A549 (cell line): ENCODE measurements at regions not wholly inside any gene's neighbourhood (a gene's known extent, or its start where the extent isn't known, plus 50 kb on each side); places are given as distances from the start of the nearest gene placed in this dataset.

ENCODE experiments used
- ATAC-seq, 2 experiments: fragments of 200-7000 bp in 1 of 2; fragments of >200 bp in 1 of 2; cut with Nextera tagmentation in 1 of 2; cut with Tn5 transposase in 1 of 2; 3 replicates each; pipeline versions ENCODE4 v1.8.0 to v1.9.1; 2018 to 2020; ENCODE audit warnings: mild to moderate bottlenecking in 1 of 2, moderate library complexity in 1 of 2
- CTCF ChIA-PET: fragments of 300-600 bp; sonication (Branson Sonifier 250); formaldehyde crosslinking; extraction: SDS; loops from one replicate; lab custom pipeline; 2021; ENCODE audit warnings: antibody characterized with exemption, inconsistent platforms; lab: Yijun Ruan, JAX
- POLR2A ChIA-PET: fragments of 350-600 bp; formaldehyde crosslinking; extraction: SDS; loops from one replicate; lab custom pipeline; 2021; ENCODE audit warnings: antibody characterized with exemption, inconsistent platforms; lab: Yijun Ruan, JAX
- DNase-seq, 2 experiments: peaks; one replicate each; pipeline versions ENCODE4 v3.0.0 to v3.0.0-alpha.2; 2011 to 2016; ENCODE audit warnings: low read depth in 1 of 2, low spot score in 1 of 2
- FAIRE-seq: peaks from 2 replicates; lab custom pipeline; 2011; peaks lifted over from hg19 to GRCh38; lab: Jason Lieb, UNC
- H3K27ac ChIP-seq, 2 experiments: fragments of >200 bp; sonication (Bioruptor Twin); formaldehyde crosslinking; 3 replicates each; pipeline ENCODE4 v1.5.1; 2016 to 2017
- H3K4me1 ChIP-seq: fragments of >200 bp; sonication (Bioruptor Twin); formaldehyde crosslinking; 3 replicates; pipeline ENCODE4 v1.6.1; 2016
- H3K4me2 ChIP-seq: fragments of >200 bp; sonication (Bioruptor Twin); formaldehyde crosslinking; 3 replicates; pipeline ENCODE4 v1.6.1; 2016
- H3K4me3 ChIP-seq: fragments of >200 bp; sonication (Bioruptor Twin); formaldehyde crosslinking; 3 replicates; pipeline ENCODE4 v1.5.1; 2016
- H3K9me3 ChIP-seq: fragments of >200 bp; sonication (Bioruptor Twin); formaldehyde crosslinking; 3 replicates; pipeline ENCODE4 v1.6.1; 2016
- ATOH8 ChIP-seq: fragments of 250-450 bp; sonication (Bioruptor Pico); IDR thresholded peaks from 2 replicates; pipeline ENCODE4 v1.5.0; 2020; ENCODE audit warnings: low read depth, mild to moderate bottlenecking, moderate library complexity
- CBX2 ChIP-seq: fragments of 200-600 bp; sonication (generic); IDR thresholded peaks from 2 replicates; pipeline ENCODE4 v1.6.1; 2016; ENCODE audit warnings: low read depth, mild to moderate bottlenecking, borderline replicate concordance
- CEBPB ChIP-seq, 2 experiments: fragments of >200 bp in 1 of 2; sonication (Bioruptor Twin) in 1 of 2; formaldehyde crosslinking in 1 of 2; IDR thresholded peaks; 2 replicates each; pipeline ENCODE4 v1.6.1; 2012 to 2016
- CHD4 ChIP-seq: fragments of 200-600 bp; sonication (generic); IDR thresholded peaks from 2 replicates; pipeline ENCODE4 v1.6.1; 2016; ENCODE audit warnings: antibody characterized with exemption, mild to moderate bottlenecking, borderline replicate concordance
- CTCF ChIP-seq: fragments of >200 bp; sonication (Bioruptor Twin); formaldehyde crosslinking; IDR thresholded peaks from 3 replicates; pipeline ENCODE4 v1.5.1; 2016
- EHMT2 ChIP-seq: fragments of 200-600 bp; sonication (generic); IDR thresholded peaks from 2 replicates; pipeline ENCODE4 v1.6.1; 2016; ENCODE audit warnings: antibody characterized with exemption, low read depth, mild to moderate bottlenecking, moderate library complexity
- ELK1 ChIP-seq: fragments of 150-350 bp; IDR thresholded peaks from 2 replicates; pipeline ENCODE4 v1.6.1; 2014; ENCODE audit warnings: low read depth, mild to moderate bottlenecking, low read length
- FOSL2 ChIP-seq, 2 experiments: fragments of 450-650 bp in 1 of 2; fragments of >200 bp in 1 of 2; sonication (Bioruptor Twin) in 1 of 2; formaldehyde crosslinking; IDR thresholded peaks; 2 replicates each; pipeline versions ENCODE4 v1.5.0 to v1.6.1; 2016 to 2020; ENCODE audit warnings: mild to moderate bottlenecking in 1 of 2, moderate library complexity in 1 of 2
- FOXS1 ChIP-seq: fragments of 250-450 bp; sonication (Bioruptor Pico); IDR thresholded peaks from 2 replicates; pipeline ENCODE4 v1.5.0; 2020; ENCODE audit warnings: mild to moderate bottlenecking, moderate library complexity
- GATA3 ChIP-seq: IDR thresholded peaks from 2 replicates; pipeline ENCODE4 v1.6.1; 2012; ENCODE audit warnings: borderline replicate concordance
- JUN ChIP-seq, 2 experiments: fragments of >200 bp; sonication (Bioruptor Twin); formaldehyde crosslinking; IDR thresholded peaks; 2 replicates in 1 of 2; 3 replicates in 1 of 2; pipeline ENCODE4 v1.6.1; 2016 to 2017
- MAFK ChIP-seq: fragments of 450-650 bp; IDR thresholded peaks from 2 replicates; pipeline ENCODE4 v1.6.1; 2014; ENCODE audit not compliant: partially characterized antibody
- MYC ChIP-seq: IDR thresholded peaks from 2 replicates; pipeline ENCODE4 v1.6.1; 2012; ENCODE audit warnings: mild to moderate bottlenecking, inconsistent platforms, low read length, improper control_type of control experiment, borderline replicate concordance
- NR3C1 ChIP-seq: fragments of >200 bp; sonication (Bioruptor Twin); formaldehyde crosslinking; IDR thresholded peaks from 3 replicates; pipeline ENCODE4 v1.6.1; 2017
- POLR2A ChIP-seq: IDR thresholded peaks from 2 replicates; pipeline ENCODE4 v1.6.1; 2012; ENCODE audit warnings: mild to moderate bottlenecking, low read length
- POLR2AphosphoS2 ChIP-seq: conservative IDR thresholded peaks from 2 replicates; pipeline ENCODE4 v1.6.1; 2012; ENCODE audit warnings: low read length, improper control_type of control experiment, inconsistent platforms
- REST ChIP-seq: fragments of 200-600 bp; sonication (generic); IDR thresholded peaks from 2 replicates; pipeline ENCODE4 v1.6.1; 2016; ENCODE audit warnings: antibody characterized with exemption, mild to moderate bottlenecking, moderate library complexity
- RNF2 ChIP-seq: fragments of 200-600 bp; sonication (generic); IDR thresholded peaks from 2 replicates; pipeline ENCODE4 v1.6.1; 2016; ENCODE audit warnings: low read depth, mild to moderate bottlenecking, antibody characterized with exemption, moderate library complexity, borderline replicate concordance
- ZC3H11A ChIP-seq: fragments of 450-650 bp; IDR thresholded peaks from 2 replicates; pipeline ENCODE4 v1.6.1; 2014; ENCODE audit warnings: antibody characterized with exemption, mild to moderate bottlenecking
- ZNF302 ChIP-seq: fragments of 250-450 bp; sonication (Bioruptor Pico); IDR thresholded peaks from 2 replicates; pipeline ENCODE4 v1.9.0; 2021; ENCODE audit warnings: inconsistent platforms, mild to moderate bottlenecking, moderate library complexity
- WGBS: methylation state at CpG from one replicate; pipeline ENCODE4 v1.1.6; 2017; ENCODE audit errors: missing lambda C conversion rate; 5-methylcytosine and 5-hydroxymethylcytosine counted together

- H3K9me3 ChIP-seq = no peaks in the 10 kb centered on the region
- POLR2A ChIA-PET = no interaction called here
- TF ChIP-seq CHD4 (no peak), EHMT2 (no peak), POLR2A (no peak), CEBPB (IDR thresholded peaks at IDR 0.05) (no peak)
- ATAC-seq = no peak
- no peaks in the 10 kb centered on the region for H3K4me1 ChIP-seq
- no peak overlapping the region for H3K4me2 ChIP-seq
- CTCF ChIA-PET = no interaction called here
- WGBS = 18% methylated on average over 3 of the region's 3 CpGs
- no peak overlapping the region for H3K27ac ChIP-seq
- FAIRE-seq = no peak
- DNase-seq = no peak
- no peak overlapping the region for H3K4me3 ChIP-seq
These were observed 312.1 kb downstream of the SEC23A start for GRCh38 chr14:38790916-38791315.

GRCh38 chr14:38789805-38790204 is 313.2 kb downstream of the SEC23A start:
- H3K9me3 ChIP-seq = no peaks in the 10 kb centered on the region
- TF ChIP-seq REST (no peak), ZNF302 (CRISPR knock-in tag) (no peak), FOXS1 (CRISPR knock-in tag) (no peak), JUN (IDR thresholded peaks at IDR 0.05) (no peak), CBX2 (no peak), GATA3 (no peak), FOSL2 (IDR thresholded peaks at IDR 0.05) (no peak), FOSL2 (CRISPR knock-in tag; IDR thresholded peaks at IDR 0.05) (no peak), MYC (no peak), RNF2 (no peak), POLR2A (no peak), ELK1 (no peak), CHD4 (no peak), POLR2AphosphoS2 (no peak), CTCF (no peak), ZC3H11A (no peak), MAFK (no peak), CEBPB (IDR thresholded peaks at IDR 0.05) (no peak), ATOH8 (CRISPR knock-in tag) (no peak), NR3C1 (no peak)
- no peak for ATAC-seq
- CTCF ChIA-PET = no interaction called here
- no peak for FAIRE-seq
- no peak overlapping the region for H3K4me2 ChIP-seq
- POLR2A ChIA-PET = no interaction called here
- H3K27ac ChIP-seq = no peak overlapping the region
- no peaks in the 10 kb centered on the region for H3K4me1 ChIP-seq
- 59% methylated on average over 8 of the region's 8 CpGs for WGBS
- DNase-seq = no peak
- no peak overlapping the region for H3K4me3 ChIP-seq
